Duodenal mucosa (tissue), 2 donors: ENCODE measurements at regions not wholly inside any gene's neighbourhood (a gene's known extent, or its start where the extent isn't known, plus 50 kb on each side); places are given as distances from the start of the nearest gene placed in this dataset.

Experiments used
- H3K27ac ChIP-seq: one replicate; pipeline ENCODE4 v1.7.0; 2013; ENCODE audit warnings: low read depth, low read length
- H3K27me3 ChIP-seq, 2 donors: one replicate each; pipeline ENCODE4 v1.7.0; 2013; ENCODE audit warnings: low read length in 2 of 2, control low read depth in 1 of 2; ENCODE audit not compliant: insufficient read depth in 2 of 2, control insufficient read depth in 1 of 2
- H3K36me3 ChIP-seq, 2 donors: one replicate each; pipeline ENCODE4 v1.7.0; 2013; ENCODE audit warnings: low read length in 2 of 2, control low read depth in 1 of 2; ENCODE audit not compliant: insufficient read depth in 2 of 2, control insufficient read depth in 1 of 2
- H3K4me1 ChIP-seq, 2 donors: one replicate each; pipeline ENCODE4 v1.7.0; 2013; ENCODE audit warnings: low read length in 2 of 2, control low read depth in 1 of 2; ENCODE audit not compliant: insufficient read depth in 2 of 2, control insufficient read depth in 1 of 2
- H3K4me3 ChIP-seq, 2 donors: one replicate each; pipeline ENCODE4 v1.7.0; 2013; ENCODE audit warnings: low read length in 2 of 2, low read depth in 1 of 2
- H3K9ac ChIP-seq, 2 donors: one replicate each; pipeline ENCODE4 v1.7.0; 2013; ENCODE audit warnings: low read length in 2 of 2, low read depth in 1 of 2
- H3K9me3 ChIP-seq, 2 donors: one replicate each; pipeline ENCODE4 v1.7.0; 2013; ENCODE audit warnings: low read length in 2 of 2, control low read depth in 1 of 2; ENCODE audit not compliant: control insufficient read depth in 1 of 2

DNA sequence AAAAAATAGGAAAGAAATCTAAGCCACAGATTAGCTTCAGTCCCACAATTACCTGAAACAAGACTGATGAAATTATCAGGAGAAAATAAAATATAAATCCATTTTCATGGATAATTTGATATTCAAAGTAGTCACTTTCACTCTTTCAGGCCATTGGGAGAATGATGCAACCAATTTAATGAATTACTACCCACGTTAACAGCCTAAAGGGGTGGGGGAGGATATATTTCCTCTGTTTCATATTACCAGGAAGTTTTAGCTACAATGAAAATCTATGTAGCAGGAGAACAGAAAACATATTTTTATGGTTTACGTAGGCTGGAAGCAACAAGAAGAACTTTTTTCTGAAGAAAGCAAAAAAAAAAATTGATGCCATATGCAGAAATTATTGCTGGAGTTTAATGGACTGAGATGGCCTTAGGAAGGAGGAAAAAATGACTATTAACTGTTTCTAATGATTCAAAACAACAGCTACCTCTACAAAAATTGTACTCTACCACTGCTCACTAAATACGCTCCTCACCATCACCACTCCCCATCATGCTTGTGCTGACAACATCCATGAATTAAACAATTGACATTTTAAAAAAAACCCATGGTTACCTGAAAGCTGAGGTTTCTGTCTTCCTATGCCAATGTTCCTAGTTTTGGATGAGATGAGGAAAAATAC is 100.9 kb downstream of the CXXC4 start:
- Histone ChIP-seq H3K27ac (no peak overlapping the region), H3K4me3 (no peak overlapping the region), H3K9me3 (no peaks in the 10 kb centered on the region), H3K27me3 (no peaks in the 10 kb centered on the region), H3K4me1 (no peaks in the 10 kb centered on the region), H3K9ac (no peak overlapping the region), H3K36me3 (no peaks in the 10 kb centered on the region)

DNA sequence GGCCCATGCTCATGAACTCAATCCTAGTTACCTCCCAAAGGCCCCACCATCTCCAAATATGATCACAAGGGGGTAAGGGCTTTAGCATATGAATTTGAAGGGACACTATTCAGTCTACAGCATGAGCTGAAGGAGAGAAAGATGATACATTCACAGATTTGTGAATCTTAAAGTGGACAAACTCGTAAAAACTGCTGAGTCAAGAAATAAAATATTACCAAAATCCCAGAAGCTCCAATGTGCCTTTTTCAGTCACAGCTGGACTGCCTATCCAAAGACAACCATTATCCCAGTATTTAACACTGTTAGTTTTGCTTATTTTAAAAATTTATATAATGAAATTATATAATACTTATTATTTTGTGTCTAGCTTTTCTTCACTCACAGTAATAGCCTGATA is 109.0 kb downstream of the CXXC4 start:
- Histone ChIP-seq H3K4me3 (no peak overlapping the region), H3K9ac (no peak overlapping the region), H3K4me1 (no peaks in the 10 kb centered on the region), H3K9me3 (no peaks in the 10 kb centered on the region), H3K27ac (no peak overlapping the region), H3K27me3 (no peaks in the 10 kb centered on the region), H3K36me3 (no peaks in the 10 kb centered on the region)

DNA sequence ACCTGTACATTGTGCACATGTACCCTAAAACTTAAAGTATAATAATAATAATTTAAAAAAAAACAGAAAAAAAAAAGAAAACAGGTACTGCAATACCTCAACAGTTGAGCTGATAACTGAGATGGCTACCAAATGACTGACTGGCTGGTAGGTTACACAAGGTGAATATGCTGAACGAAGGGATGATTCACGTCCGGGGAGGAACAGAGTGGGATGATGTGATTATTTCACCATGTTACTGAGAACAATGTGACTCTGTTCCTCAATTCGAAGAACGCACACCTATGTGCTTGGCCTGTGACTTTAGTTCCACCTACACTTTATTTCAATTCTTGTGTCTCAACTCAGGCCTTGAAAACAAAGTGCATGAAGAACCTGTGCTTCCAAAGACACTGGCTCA is 111.7 kb downstream of the CXXC4 start:
- Histone ChIP-seq H3K4me3 (no peak overlapping the region), H3K27ac (no peak overlapping the region), H3K9me3 (peaks cover 0 to 4% of the 10 kb centered on the region in 2 donors), H3K27me3 (no peaks in the 10 kb centered on the region), H3K9ac (no peak overlapping the region), H3K4me1 (no peaks in the 10 kb centered on the region), H3K36me3 (no peaks in the 10 kb centered on the region)

DNA sequence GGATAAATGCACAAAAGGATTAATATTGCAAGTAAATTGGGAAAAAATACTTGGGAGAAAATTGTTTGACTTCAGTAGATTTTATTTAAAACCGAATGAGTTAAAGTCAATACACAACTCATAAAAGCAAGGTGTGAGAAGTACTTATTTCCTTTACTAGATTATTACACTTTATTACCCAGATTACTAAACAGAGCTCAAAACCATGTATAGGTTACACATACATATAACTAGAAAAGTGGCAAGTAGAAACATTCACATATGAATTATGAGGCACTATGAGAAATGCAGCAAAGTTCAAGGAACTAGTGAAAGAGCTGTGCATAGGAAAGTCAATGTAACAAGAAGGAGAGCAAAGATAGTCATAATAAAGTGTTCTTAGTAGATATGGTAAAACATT is 113.0 kb downstream of the CXXC4 start:
- no peak overlapping the region for H3K27ac ChIP-seq
- H3K4me1 ChIP-seq: no peaks in the 10 kb centered on the region
- H3K9me3 ChIP-seq: peaks cover 0 to 4% of the 10 kb centered on the region in 2 donors
- H3K9ac ChIP-seq: no peak overlapping the region
- H3K4me3 ChIP-seq: no peak overlapping the region
- no peaks in the 10 kb centered on the region for H3K27me3 ChIP-seq
- H3K36me3 ChIP-seq: no peaks in the 10 kb centered on the region

DNA sequence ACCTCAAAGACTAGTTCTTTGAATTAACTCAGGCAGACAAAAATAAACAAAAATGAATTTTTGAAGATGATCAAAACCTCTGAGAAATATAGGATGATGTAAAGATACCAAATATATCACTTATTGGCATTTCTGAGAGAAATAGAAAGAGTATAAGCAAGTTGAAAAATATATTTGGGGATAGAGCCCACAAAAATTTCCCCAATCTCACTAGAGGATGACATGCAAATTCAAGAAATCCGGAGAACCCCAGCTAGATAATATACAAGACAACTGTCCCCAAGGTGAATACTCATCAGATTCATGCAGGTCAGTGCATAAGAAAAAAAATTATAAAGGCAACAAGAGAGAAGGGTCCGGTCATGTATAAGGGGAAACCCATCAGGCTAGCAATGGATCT is 129.1 kb downstream of the CXXC4 start:
- Histone ChIP-seq H3K27me3 (no peaks in the 10 kb centered on the region), H3K9ac (no peak overlapping the region), H3K4me1 (no peaks in the 10 kb centered on the region), H3K27ac (no peak overlapping the region), H3K36me3 (no peaks in the 10 kb centered on the region), H3K4me3 (no peak overlapping the region), H3K9me3 (no peaks in the 10 kb centered on the region)

DNA sequence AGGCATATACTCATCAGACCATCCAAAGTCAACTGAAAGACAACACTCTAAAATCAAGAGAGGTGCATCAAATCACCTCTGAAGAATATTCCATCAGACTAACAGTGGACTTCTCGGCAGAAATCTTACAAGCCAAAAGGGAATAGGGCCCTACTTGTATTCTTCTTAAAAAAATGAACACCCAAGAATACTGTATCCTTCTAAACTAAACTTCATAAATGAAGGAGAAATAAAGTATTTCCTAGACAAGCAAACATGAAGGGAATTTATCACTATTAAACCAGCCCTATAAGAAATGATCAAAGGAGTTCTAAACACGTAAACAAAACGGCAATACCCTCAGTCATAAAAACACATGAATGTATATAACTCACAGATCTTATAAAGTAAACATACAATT is 141.2 kb downstream of the CXXC4 start:
- H3K9me3 ChIP-seq: peaks cover 0 to 6% of the 10 kb centered on the region in 2 donors
- no peaks in the 10 kb centered on the region for H3K36me3 ChIP-seq
- no peaks in the 10 kb centered on the region for H3K4me1 ChIP-seq
- no peak overlapping the region for H3K9ac ChIP-seq
- H3K27me3 ChIP-seq: no peaks in the 10 kb centered on the region
- no peak overlapping the region for H3K27ac ChIP-seq
- no peak overlapping the region for H3K4me3 ChIP-seq

DNA sequence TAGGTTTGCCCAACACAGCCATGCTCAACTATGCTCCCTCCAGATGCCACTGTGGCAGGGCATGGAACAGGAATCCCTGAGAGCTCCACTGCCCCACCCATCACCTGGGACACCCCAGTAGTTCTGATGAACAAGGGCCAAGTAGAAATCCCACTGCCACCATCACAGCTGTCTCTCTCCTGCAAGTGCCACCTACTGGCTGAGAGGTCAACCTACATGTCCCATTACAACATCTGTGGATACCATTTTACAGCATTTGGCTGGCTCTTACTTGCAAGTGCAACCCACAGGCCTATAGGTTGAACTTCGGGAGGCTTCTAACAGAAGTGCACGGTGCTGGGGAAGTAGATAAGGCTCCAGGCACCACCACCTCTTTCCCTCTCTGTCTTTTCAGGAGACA is 142.5 kb downstream of the CXXC4 start:
- peaks cover 0 to 6% of the 10 kb centered on the region in 2 donors for H3K9me3 ChIP-seq
- H3K4me3 ChIP-seq: no peak overlapping the region
- H3K27me3 ChIP-seq: no peaks in the 10 kb centered on the region
- no peak overlapping the region for H3K27ac ChIP-seq
- H3K36me3 ChIP-seq: no peaks in the 10 kb centered on the region
- H3K4me1 ChIP-seq: no peaks in the 10 kb centered on the region
- H3K9ac ChIP-seq: no peak overlapping the region

DNA sequence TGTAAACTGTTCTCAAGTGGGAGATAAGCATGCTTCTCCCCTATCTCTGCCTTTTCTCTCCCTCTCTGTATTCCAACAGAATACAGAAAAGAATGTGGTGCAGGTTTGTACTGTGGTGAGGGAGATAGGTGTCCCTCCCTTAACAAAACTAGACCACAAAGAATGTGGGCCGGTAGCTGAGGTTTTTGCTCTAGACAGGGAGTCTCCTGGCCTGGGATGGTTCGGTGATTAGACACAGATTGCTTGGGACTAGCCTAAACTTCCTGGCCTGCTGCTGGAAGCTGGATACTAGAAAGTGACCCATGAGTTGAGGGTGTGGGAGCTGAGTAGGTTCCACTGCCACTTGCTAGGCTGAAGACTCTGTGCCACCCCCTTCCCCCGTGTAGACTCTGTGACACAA is 143.0 kb downstream of the CXXC4 start:
- Histone ChIP-seq H3K4me3 (no peak overlapping the region), H3K27ac (no peak overlapping the region), H3K27me3 (no peaks in the 10 kb centered on the region), H3K36me3 (no peaks in the 10 kb centered on the region), H3K9me3 (peaks cover 0 to 6% of the 10 kb centered on the region in 2 donors), H3K9ac (no peak overlapping the region), H3K4me1 (no peaks in the 10 kb centered on the region)

DNA sequence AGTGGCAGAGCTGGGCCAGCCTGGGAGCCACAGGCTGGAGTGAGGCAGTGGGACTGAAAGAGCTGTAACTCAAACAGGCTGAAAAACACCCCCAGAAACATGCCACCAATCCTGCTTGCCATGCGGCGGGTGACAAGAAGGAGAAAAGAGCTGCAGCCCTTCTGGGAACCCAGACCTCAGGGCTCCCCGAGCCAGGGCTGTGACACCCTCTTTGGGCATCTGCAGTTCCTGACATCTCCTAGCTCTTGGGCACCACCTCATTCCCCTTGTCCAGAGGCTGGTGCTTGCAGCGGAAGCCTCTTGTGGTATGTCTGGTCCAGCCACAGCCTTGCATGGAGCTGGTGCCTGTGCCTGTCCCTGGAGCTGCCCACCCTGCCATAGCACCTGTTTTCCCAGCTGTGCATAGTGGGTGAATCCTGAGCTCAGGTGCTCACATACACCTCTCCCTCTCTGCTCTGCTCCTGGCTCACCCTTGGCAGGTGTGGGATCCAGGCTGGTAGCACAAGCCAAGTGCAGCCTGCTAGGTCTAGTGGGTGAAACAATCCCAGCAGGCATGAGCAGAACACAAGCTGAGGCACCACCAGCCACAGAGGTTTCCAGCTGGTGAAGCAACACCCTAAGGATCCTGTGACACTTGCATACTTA is 149.0 kb downstream of the CXXC4 start:
- no peaks in the 10 kb centered on the region for H3K36me3 ChIP-seq
- H3K27me3 ChIP-seq: no peaks in the 10 kb centered on the region
- no peak overlapping the region for H3K9ac ChIP-seq
- H3K4me1 ChIP-seq: no peaks in the 10 kb centered on the region
- no peak overlapping the region for H3K4me3 ChIP-seq
- no peak overlapping the region for H3K27ac ChIP-seq
- H3K9me3 ChIP-seq: no peaks in the 10 kb centered on the region

DNA sequence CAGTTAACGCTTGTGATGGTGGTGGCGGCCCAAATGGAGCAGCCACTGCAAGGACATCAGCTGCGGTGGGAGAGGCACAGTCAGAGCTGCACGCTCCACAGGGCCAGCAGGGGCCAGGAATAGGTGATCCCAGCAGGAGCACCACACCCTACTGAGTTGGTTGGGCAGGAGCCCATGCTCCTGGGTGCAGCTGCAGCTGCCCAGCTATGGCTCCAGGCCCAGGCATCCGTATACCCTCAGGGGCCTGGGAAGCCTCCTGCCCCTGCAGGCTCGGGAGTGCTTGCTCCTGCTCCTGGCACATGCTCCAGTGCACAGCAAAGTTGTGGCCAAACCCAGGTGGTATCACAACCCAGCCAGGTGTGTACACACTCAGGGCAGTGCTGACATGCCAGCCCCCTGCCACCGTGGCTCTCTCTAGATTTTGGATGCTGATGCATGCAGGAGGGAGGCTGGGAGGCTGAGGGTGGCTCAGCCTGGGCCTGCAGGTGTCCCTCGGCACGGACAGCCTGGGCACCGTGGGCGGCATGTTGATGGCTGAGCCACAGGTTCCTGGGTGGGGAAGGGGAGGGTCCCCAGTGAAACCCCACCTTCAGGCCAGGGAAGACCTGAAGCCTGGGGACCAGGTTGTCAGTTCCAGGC is 150.2 kb downstream of the CXXC4 start:
- H3K9me3 ChIP-seq: no peaks in the 10 kb centered on the region
- H3K27me3 ChIP-seq: no peaks in the 10 kb centered on the region
- no peaks in the 10 kb centered on the region for H3K36me3 ChIP-seq
- H3K27ac ChIP-seq: no peak overlapping the region
- no peak overlapping the region for H3K9ac ChIP-seq
- no peaks in the 10 kb centered on the region for H3K4me1 ChIP-seq
- no peak overlapping the region for H3K4me3 ChIP-seq
